Activated CD4-positive, alpha-beta T cell treated with anti-CD3 and anti-CD28 coated beads, Interleukin-2, Interleukin-4, amounts not matched to agents 100 ng/mL and 50 ng/mL, durations not matched to agents 16 hours and 8 hours (primary cell): ENCODE measurements at regions not wholly inside any gene's neighbourhood (a gene's known extent, or its start where the extent isn't known, plus 50 kb on each side); places are given as distances from the start of the nearest gene placed in this dataset.

Source experiments
- DNase-seq: peaks from one replicate; pipeline ENCODE4 v3.0.0-alpha.2; 2020; ENCODE audit warnings: low spot score

DNA sequence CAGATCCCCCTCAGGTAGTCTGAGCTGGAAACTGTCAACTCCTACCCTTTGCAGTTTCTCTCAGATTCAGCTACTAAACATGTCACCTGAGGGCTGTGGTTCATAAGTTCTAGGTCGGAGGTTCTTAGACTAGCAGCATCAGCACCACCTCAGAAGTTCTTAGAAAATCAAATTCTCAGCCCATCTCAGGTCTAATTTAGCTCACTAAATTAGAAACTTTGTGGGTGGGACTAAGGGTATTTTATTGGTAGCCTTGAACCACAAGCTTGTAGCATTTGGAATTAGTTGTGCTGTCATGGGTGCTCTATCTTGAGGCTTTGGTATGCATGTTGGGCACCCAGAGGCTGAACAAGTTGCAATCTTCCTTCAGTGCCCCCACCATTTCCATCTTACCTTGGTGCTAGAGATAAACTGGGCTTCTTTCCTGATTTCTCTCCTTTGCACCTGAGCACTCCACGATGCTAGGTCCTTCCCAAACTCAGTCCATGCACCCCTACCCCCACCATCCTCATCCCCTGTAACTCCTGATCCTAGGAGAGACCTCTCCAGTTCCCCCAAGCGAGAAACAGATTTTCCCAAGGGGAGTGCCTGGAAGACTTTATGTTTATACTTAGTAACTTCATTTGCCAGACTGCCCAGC, 54.2 kb downstream of the S1PR1 start:
- DNase-seq, result peak; percentile 87

- peak; percentile 81 for DNase-seq
These were observed 55.0 kb downstream of the S1PR1 start for GRCh38 chr1:101291562-101292380.

DNA sequence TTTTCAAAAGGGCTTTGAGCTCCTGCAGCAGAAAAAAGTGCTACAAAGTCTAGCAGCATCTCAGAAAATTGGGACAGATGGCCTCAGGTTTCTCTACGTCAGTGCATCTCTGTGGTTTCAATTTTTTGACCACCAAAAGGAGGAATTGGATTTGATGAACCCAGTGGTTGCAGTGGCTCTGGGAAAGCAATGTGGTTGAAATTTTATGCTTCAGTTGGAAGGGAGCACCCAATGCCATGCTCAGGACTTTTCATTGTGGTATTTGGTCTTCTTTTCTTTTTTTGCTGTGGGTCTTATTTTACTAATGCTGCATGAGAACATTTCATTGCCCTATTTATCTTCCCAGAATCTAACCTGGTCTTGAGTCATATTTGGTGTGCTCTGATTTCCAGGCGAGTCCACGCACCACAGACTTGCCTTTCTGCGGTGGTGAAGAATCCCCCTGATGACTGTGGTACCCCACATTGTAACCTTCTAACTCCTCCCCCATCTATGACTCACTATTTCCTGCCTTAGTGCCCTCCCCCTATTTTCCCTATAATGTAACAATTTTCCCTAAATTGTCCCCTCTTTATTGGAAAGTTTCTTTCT, 56.7 kb downstream of the S1PR1 start:
- DNase-seq, result peak; percentile 83

- no peak for DNase-seq
These were observed 58.4 kb downstream of the S1PR1 start for GRCh38 chr1:101295209-101295608.

- DNase-seq, result no peak
These were observed 61.8 kb downstream of the S1PR1 start for GRCh38 chr1:101298663-101299062.

DNA sequence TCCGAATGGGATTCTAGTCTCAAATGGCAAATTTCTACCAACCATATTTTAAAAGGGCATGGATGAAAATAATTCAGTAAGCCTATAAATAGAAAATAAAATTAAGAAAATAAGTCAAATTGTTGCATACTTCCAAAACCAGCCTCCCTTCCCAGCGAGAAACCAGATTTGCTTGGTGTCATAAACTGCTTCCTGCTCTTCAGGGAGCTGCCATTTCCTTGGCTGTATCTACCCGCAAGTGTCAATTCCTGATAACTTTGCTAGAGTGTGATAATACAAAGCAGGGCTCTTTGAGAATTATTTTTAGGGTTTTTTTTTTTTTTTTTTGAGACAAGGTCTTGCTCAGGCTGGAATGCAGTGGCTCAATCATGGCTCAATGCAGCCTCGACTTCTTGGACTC, 62.3 kb downstream of the S1PR1 start:
- no peak for DNase-seq

DNA sequence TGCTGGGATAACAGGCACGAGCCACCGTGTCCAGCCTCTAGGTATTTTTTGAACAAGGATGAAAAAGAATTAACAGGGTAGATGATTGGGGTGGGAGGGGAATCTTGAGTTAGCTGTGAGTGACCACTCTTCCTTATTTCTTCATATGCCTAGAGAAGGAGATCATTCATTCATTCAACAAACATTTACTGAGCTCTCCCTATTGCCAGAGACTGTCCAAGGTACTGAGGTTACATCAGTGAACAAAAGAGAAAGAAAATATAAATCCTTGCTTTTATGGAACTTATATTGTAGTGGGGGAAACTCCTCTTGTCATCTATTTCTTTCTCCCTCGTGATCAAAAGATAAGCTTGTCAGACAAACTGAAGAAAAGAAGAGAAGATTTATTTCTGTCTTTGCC, 62.9 kb downstream of the S1PR1 start:
- DNase-seq, result no peak

DNA sequence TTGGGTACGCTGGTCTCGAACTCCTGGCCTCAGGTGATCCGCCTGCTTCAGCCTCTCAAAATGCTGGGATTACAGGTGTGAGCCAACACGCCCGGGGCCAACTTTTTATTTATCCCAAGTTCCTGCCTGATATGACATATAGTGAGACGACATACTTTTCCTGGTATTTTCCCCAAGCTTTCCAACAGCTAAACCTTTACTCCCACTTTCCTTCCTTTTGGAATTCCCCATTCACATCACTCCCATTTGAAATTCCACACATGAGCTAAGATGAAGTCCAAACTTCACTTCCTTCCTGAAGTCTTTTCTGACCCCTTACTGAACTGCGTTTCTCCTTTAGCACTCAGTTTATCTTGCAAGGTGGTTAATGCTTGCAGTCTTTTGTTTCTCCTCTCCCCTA, 64.1 kb downstream of the S1PR1 start:
- DNase-seq, result no peak

GRCh38 chr1:101301446-101302057, 64.7 kb downstream of the S1PR1 start:
- no peak for DNase-seq

- DNase-seq, result no peak
These were observed 66.2 kb downstream of the S1PR1 start for GRCh38 chr1:101302831-101303511.

DNA sequence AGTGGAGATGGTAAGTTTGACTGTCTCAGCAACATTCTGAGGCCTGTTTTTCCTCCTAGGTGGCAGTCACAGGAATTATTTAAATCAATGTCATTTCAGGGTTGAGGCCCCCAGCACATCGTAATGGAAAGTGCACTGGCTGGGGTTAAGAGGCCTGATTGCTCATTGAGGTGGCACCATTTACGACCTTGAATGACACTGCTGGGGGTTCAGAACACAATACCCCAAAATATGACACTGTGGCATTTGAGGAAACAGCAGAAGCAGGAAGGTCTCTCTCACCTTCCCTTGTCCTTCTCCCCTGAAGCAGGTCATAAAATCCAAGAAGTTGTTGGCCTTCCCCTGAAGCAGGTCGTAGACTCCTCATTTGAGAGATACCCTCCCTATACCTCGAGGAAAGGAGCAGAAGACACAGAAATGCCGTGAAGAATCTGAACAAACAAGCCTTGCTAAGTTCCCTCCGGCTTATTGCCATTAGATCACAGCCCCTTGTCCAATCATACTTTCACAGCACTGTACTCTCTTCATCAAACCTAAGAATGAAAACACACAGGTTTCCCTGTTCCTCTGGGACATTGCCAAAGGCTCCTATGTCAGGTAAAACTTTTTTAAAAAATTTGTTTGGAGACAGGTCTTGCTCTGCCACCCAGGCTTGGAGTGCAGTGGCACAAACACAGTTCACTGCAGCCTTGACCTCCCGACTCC, 71.3 kb downstream of the S1PR1 start:
- DNase-seq, result no peak

DNA sequence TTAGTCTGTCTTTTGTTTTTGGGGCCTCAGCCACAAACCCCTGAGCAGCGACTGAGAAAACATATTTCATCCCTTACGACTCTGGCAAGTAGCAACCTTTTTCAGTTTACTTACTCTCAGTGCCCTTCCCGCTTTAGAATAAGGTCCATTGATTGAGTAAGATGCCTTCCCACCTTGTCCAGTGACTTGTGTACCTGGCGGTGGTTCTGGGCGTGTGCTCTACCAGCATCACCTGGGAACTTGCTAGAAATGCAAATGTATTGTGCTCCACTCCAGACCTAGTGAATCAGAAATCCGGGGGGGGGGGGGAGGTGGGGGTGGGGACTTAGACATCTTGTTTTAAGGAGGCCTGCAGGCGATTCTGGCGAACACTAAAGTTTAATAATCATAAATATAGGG, 72.1 kb downstream of the S1PR1 start:
- DNase-seq, result no peak

DNA sequence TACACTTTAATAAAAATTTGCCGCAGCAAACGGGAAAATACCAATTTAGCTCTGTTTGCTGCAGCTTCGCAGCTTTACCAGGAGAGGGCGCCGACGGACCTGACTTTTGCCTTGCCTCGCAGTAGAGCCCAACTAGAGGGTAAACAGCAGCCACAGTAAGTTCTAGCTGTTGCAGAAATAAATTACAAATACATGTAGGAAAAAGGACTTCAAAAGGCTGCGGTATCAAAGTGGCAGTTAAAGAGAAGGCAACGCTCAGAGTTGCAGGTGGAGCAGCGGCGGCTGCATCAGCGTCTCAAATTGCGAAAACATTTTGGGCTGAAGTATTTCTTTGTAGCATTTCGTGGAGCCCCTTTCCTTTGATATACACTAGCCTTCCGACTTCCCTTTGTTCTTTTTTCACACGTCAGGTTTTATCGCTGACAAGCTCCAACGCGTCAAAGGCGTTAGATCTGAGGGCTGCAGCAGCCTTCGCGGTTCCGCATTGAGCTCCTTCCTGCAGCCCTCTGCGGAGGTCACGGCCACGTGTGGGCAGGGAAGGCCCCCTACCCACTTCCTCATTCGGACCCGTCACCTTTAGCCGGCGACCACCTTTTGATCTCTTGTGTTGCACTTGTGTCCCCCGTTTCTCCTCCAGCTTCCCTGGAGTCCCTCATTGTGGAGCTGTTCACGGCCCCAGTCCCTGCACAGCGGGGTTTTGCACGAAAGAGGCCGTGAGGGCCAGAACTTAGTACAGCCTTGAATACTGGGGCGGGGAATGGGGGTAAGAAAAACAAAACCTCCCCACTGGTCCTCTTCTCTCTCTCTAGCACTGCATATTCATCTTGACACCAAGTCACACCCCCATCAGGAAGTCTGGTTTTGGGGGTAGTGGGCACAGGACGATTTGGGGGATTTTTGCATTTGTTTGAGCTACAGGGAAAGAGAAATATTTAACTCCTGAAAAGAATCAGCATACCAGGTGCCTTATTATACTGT, 72.8 kb downstream of the S1PR1 start:
- DNase-seq, result peak; percentile 80

DNA sequence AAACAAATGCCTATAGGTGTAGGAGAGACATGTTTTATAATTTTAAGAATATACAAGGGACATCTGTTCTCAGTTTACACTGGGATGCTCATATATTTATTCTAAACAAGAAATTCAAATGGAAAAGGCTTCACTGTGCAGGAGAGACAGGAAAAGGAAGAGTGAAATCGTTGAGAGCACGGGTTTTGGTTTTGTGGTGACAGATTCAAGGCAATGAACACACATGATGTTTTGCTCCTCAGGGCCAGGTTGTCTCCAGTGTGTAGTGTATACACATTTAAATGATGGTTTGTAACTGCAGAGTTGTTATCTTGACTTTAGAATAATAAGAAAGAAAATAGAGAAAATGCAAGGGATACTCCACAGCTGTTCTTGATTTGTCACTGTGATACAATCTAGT, 73.7 kb downstream of the S1PR1 start:
- DNase-seq, result no peak

DNA sequence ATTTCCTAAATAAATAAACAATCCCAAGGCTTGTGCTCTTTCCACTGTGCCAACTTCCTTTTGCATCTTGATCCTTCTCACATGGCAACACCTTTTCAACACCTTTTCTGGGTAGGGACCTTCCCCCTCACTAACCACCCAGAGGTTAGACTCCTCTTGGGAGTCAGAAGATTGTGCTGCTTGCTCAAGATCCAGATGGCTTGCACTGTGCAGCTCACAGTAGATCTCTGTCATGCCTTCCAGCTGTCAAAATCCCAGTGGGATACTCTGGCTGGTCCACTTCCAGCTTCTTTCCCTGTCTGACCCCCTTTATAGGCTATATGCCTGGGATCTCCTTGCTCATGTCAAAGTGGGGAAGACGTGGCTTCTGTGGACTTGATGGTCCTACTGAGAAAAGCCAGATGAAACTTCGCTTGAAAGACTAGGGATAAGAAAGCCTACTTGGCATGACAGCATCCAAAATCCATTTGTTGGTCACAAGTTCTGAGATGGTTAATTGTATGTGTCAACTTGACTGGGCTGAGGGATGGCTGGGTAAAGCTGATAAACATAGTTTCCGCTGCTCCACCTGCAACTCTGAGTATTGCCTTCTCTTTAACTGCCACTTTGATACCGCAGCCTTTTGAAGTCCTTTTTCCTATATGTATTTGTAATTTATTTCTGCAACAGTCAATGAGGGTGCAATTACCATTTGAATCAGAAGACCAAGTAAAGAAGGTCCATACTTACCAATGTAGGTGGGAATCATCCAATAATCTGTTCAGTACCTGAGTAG, 74.5 kb downstream of the S1PR1 start:
- DNase-seq, result no peak

GRCh38 chr1:101312147-101312546, 75.3 kb downstream of the S1PR1 start:
- no peak for DNase-seq

DNA sequence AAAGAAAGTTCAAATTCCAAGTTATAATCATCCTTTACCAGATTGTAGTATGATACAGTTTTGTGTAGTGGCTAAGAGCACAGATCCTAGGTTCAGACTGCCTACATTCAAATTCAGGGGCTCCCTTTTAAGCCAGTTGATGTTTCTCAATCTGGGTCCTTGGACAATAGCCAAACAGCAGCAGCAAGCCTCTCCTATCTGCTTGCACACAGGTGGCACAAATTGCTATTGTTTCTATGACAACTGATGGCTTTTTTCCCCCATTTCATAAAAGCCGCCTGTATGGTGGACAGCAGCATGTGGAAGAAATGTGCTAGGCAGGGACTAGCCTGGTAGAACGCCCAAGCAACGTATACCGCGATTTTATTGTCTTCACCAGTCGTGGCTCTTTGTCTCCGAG, 76.5 kb downstream of the S1PR1 start:
- no peak for DNase-seq

- no peak for DNase-seq
These were observed 77.4 kb downstream of the S1PR1 start for GRCh38 chr1:101314244-101314643.

DNA sequence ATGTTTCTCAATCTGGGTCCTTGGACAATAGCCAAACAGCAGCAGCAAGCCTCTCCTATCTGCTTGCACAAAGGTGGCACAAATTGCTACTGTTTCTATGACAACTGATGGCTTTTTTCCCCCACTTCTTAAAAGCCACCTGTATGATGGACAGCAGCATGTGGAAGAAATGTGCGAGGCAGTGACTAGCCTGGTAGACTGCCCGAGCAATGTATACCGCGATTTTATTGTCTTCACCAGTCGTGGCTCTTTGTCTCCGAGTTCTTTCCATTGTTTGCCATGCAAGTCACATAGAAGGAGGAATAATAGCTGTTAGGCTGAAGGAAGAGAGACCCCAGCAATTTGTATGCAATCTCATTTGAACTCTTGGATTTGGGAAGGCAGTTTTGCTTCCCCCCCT, 79.4 kb downstream of the S1PR1 start:
- no peak for DNase-seq

DNA sequence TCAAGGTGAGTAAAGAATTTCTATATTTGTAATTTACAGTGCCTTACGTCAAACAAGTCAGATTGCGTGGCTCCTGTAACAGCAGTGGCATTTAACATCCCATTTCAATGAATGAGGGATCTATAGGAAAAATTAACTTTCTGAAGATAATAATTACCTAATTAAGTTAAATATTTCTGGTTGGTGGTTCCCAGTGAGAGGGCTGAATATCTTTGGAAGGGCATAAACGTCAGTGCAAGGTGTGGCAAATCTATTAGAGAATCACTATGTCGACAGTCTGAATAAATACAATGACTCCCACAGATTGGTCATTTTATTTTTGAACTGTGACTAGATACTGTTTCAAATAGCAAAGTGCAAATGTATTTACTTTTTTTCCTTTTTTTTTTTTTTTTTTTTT, 80.0 kb downstream of the S1PR1 start:
- no peak for DNase-seq
